HepG2 (cell line): ENCODE measurements at regions not wholly inside any gene's neighbourhood (a gene's known extent, or its start where the extent isn't known, plus 50 kb on each side); places are given as distances from the start of the nearest gene placed in this dataset.
A peak's percentile ranks its signal among the peaks of the same experiment; 100 is the strongest.

Experiments used
- ATAC-seq: fragments of 200-7000 bp; cut with Tn5 transposase; 3 replicates; pipeline ENCODE4 v1.9.1; 2020; ENCODE audit warnings: mild to moderate bottlenecking, moderate library complexity
- BruUV-seq: library from RNA; stranded (reverse); fragments of 400-500 nt; replicated peaks from 2 replicates; lab custom pipeline; 2021; lab: Mats Ljungman, UMichigan
- CTCF ChIA-PET: fragments of 300-600 bp; formaldehyde crosslinking; extraction: SDS; loops from one replicate; lab custom pipeline; 2021; ENCODE audit warnings: low total read pairs, inconsistent platforms, low intra/inter-chr PET ratio; lab: Yijun Ruan, JAX
- POLR2A ChIA-PET: fragments of 350-600 bp; sonication (Branson Sonifier 250); formaldehyde crosslinking; loops from one replicate; lab custom pipeline; 2020; ENCODE audit warnings: antibody characterized with exemption, inconsistent platforms; lab: Yijun Ruan, JAX
- DNase-seq: peaks from one replicate; pipeline ENCODE4 v3.0.0-alpha.2; 2015; ENCODE audit warnings: low spot score
- FAIRE-seq: peaks from 3 replicates; lab custom pipeline; 2011; peaks lifted over from hg19 to GRCh38; lab: Jason Lieb, UNC
- H2AFZ ChIP-seq: one replicate; pipeline ENCODE4 v1.6.1; 2011; ENCODE audit warnings: low read length, inconsistent platforms
- H3K27ac ChIP-seq: fragments of 300-600 bp; 3 replicates; pipeline ENCODE4 v1.8.0; 2011; ENCODE audit warnings: mixed run types, mild to moderate bottlenecking, mixed read lengths, low read length, inconsistent platforms; ENCODE audit not compliant: insufficient read depth; ENCODE audit errors: extremely low read length
- H3K27me3 ChIP-seq, 2 experiments: fragments of 200-600 bp in 1 of 2; 2 replicates in 1 of 2; 3 replicates in 1 of 2; pipeline versions ENCODE4 v1.6.0 to v1.8.0; 2011; ENCODE audit warnings: low read length in 2 of 2, mild to moderate bottlenecking in 2 of 2, moderate library complexity in 2 of 2, inconsistent platforms in 1 of 2; ENCODE audit not compliant: insufficient read depth in 2 of 2, control insufficient read depth in 1 of 2
- H3K36me3 ChIP-seq, 2 experiments: fragments of 200-600 bp in 1 of 2; replicated peaks in 1 of 2; 2 replicates in 1 of 2; 3 replicates in 1 of 2; pipeline versions ENCODE4 v1.5.1 to v1.8.0; 2011; ENCODE audit warnings: low read length in 2 of 2, inconsistent platforms in 1 of 2; ENCODE audit not compliant: insufficient read depth in 2 of 2, control insufficient read depth in 1 of 2
- H3K4me1 ChIP-seq: 2 replicates; pipeline ENCODE4 v1.5.1; 2012; ENCODE audit warnings: low read length, inconsistent platforms; ENCODE audit not compliant: insufficient read depth
- H3K4me2 ChIP-seq: 2 replicates; pipeline ENCODE4 v1.6.0; 2011; ENCODE audit warnings: low read depth, low read length, inconsistent platforms
- H3K4me3 ChIP-seq, 3 experiments: fragments of 200-600 bp in 1 of 3; sonication (generic), shearing (Covaris generic) in 1 of 3; replicated peaks in 1 of 3; 2 replicates each; pipeline ENCODE4 v1.5.1; 2011 to 2016; ENCODE audit warnings: low read length in 3 of 3, inconsistent platforms in 2 of 3, low read depth in 2 of 3, mild to moderate bottlenecking in 2 of 3, control low read depth in 1 of 3, mixed read lengths in 1 of 3; ENCODE audit not compliant: insufficient read depth in 1 of 3
- H3K79me2 ChIP-seq: one replicate; pipeline ENCODE4 v1.6.1; 2011; ENCODE audit warnings: low read length, inconsistent platforms; ENCODE audit not compliant: insufficient read depth
- H3K9ac ChIP-seq: 2 replicates; pipeline ENCODE4 v1.6.0; 2011; ENCODE audit warnings: mild to moderate bottlenecking, low read depth, low read length, inconsistent platforms; ENCODE audit not compliant: insufficient read depth
- H3K9me3 ChIP-seq: 2 replicates; pipeline ENCODE4 v1.5.1; 2012; ENCODE audit warnings: mild to moderate bottlenecking, low read length
- H4K20me1 ChIP-seq: 2 replicates; pipeline ENCODE4 v1.6.0; 2011; ENCODE audit warnings: inconsistent platforms, mild to moderate bottlenecking, low read length, moderate library complexity; ENCODE audit not compliant: insufficient read depth
- ATF4 ChIP-seq, 2 experiments: fragments of 450-650 bp in 1 of 2; sonication (generic) in 1 of 2; formaldehyde crosslinking; IDR thresholded peaks; 2 replicates each; pipeline versions ENCODE4 v1.5.0 to v1.8.0; 2020 to 2022; ENCODE audit warnings: mild to moderate bottlenecking in 1 of 2, missing genetic modification reagents in 1 of 2
- ATF7-NPFF ChIP-seq: sonication (generic); formaldehyde crosslinking; IDR thresholded peaks from 2 replicates; pipeline ENCODE4 v1.8.1; 2023; ENCODE audit warnings: mild to moderate bottlenecking, low read depth, missing genetic modification reagents, moderate library complexity
- HDAC1 ChIP-seq: sonication (generic); formaldehyde crosslinking; IDR thresholded peaks from 2 replicates; pipeline ENCODE4 v1.5.1; 2020; ENCODE audit warnings: mild to moderate bottlenecking, missing genetic modification reagents
- HNF4A ChIP-seq: sonication (generic); formaldehyde crosslinking; IDR thresholded peaks from 2 replicates; pipeline ENCODE4 v1.4.0; 2020; ENCODE audit warnings: missing genetic modification reagents
- MAF1 ChIP-seq: sonication (generic); formaldehyde crosslinking; IDR thresholded peaks from 2 replicates; pipeline ENCODE4 v1.5.0; 2020; ENCODE audit warnings: missing genetic modification reagents, borderline replicate concordance
- MIXL1 ChIP-seq: IDR thresholded peaks from 2 replicates; pipeline ENCODE4 v1.6.1; 2016
- ONECUT2 ChIP-seq: sonication (generic); formaldehyde crosslinking; IDR thresholded peaks from 2 replicates; pipeline ENCODE4 v1.4.0; 2020; ENCODE audit warnings: missing genetic modification reagents
- PPARG ChIP-seq: conservative IDR thresholded peaks from 2 replicates; pipeline ENCODE4 v1.6.1; 2016; ENCODE audit warnings: missing biosample characterization, missing genetic modification reagents
- TBX2 ChIP-seq: sonication (generic); formaldehyde crosslinking; IDR thresholded peaks from 2 replicates; pipeline ENCODE4 v1.5.0; 2020; ENCODE audit warnings: missing genetic modification reagents, mild to moderate bottlenecking, borderline replicate concordance
- TERF1 ChIP-seq: sonication (generic); formaldehyde crosslinking; IDR thresholded peaks from 2 replicates; pipeline ENCODE4 v1.8.0; 2022; ENCODE audit warnings: mild to moderate bottlenecking, missing genetic modification reagents, moderate library complexity
- ZBTB3 ChIP-seq: sonication (generic); formaldehyde crosslinking; IDR thresholded peaks from 2 replicates; pipeline ENCODE4 v1.4.0; 2020; ENCODE audit warnings: low read depth, mild to moderate bottlenecking, moderate library complexity, missing genetic modification reagents, borderline replicate concordance
- ZC3H13 ChIP-seq: sonication (generic); formaldehyde crosslinking; IDR thresholded peaks from 2 replicates; pipeline ENCODE4 v1.8.1; 2023; ENCODE audit warnings: mild to moderate bottlenecking, missing genetic modification reagents, moderate library complexity
- ZNF234 ChIP-seq: sonication (generic); formaldehyde crosslinking; conservative IDR thresholded peaks from 2 replicates; pipeline ENCODE4 v1.5.1; 2020; ENCODE audit warnings: mild to moderate bottlenecking, missing genetic modification reagents
- ZNF563 ChIP-seq: sonication (generic); formaldehyde crosslinking; IDR thresholded peaks from 2 replicates; pipeline ENCODE4 v1.8.0; 2022; ENCODE audit warnings: mild to moderate bottlenecking, moderate library complexity, missing genetic modification reagents
- ZNF850 ChIP-seq: sonication (generic); formaldehyde crosslinking; conservative IDR thresholded peaks from 2 replicates; pipeline ENCODE4 v1.9.0; 2021; ENCODE audit warnings: mild to moderate bottlenecking, missing genetic modification reagents
- WGBS: methylation state at CpG from one replicate; pipeline ENCODE4 v1.1.6; 2017; ENCODE audit warnings: low lambda C conversion rate; 5-methylcytosine and 5-hydroxymethylcytosine counted together
- in situ Hi-C: cut with HindIII; loops from 2 replicates; pipeline ENCODE4 v1.10.0; 2017; ENCODE audit warnings: low pct_unique_long_range_greater_than_20kb; ENCODE audit not compliant: extremely low pct_ligation_motif_present
- intact Hi-C: fragments of 100-400 bp; cut with micrococcal nuclease; formaldehyde crosslinking; loops from one replicate; pipeline ENCODE4 v1.10.0; 2022; ENCODE audit not compliant: unreplicated experiment
- TF ChIP-seq, protein P1 (sequence below): sonication (generic); formaldehyde crosslinking; IDR thresholded peaks from 2 replicates; pipeline ENCODE4 v1.5.1; 2020; ENCODE audit warnings: missing genetic modification reagents, mild to moderate bottlenecking, borderline replicate concordance
- TF ChIP-seq, protein P2 (sequence below): IDR thresholded peaks from 2 replicates; pipeline ENCODE4 v1.6.1; 2016; ENCODE audit warnings: missing genetic modification reagents, missing compliant biosample characterization

DNA sequence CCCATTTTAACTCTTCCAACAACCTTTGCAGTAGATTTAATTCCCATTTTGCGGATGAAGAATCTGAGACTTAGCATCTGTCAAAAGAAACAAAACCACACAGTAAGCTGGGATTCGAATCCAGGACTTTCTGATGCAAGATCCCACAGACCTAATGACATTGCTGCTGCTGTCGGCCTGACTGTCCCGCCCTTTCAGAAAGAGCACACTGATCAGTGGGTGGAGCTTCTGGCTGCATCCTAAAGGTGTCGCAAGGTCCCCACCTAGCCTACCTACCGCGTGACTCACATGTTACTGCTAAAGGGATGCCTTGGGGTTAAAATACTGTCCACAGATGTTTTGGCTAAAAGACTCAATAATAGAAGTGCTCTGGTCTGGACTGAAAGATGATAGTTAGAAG, 134.7 kb downstream of the EMX2 start:
- Histone ChIP-seq H3K9ac (no peak overlapping the region), H3K4me3 (no peak overlapping the region), H3K9me3 (no peaks in the 10 kb centered on the region), H3K4me1 (no peaks in the 10 kb centered on the region), H3K27ac (no peak overlapping the region), H3K27me3 (peaks cover 6 to 39% of the 10 kb centered on the region in 2 experiments), H3K4me2 (no peak overlapping the region), H3K79me2 (no peaks in the 10 kb centered on the region), H2AFZ (no peak overlapping the region), H4K20me1 (no peaks in the 10 kb centered on the region), H3K36me3 (no peaks in the 10 kb centered on the region)
- 9% methylated on average over 7 of the region's 7 CpGs for WGBS
- TF ChIP-seq, protein P1, sequence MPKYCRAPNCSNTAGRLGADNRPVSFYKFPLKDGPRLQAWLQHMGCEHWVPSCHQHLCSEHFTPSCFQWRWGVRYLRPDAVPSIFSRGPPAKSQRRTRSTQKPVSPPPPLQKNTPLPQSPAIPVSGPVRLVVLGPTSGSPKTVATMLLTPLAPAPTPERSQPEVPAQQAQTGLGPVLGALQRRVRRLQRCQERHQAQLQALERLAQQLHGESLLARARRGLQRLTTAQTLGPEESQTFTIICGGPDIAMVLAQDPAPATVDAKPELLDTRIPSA (CRISPR knock-in tag) = no peak
- peak in 1 of 2 experiments; percentile 55; a peak in 2 of 4 replicates for TF ChIP-seq ATF4 (CRISPR knock-in tag; IDR thresholded peaks at IDR 0.05)
- TF ChIP-seq, protein P2, sequence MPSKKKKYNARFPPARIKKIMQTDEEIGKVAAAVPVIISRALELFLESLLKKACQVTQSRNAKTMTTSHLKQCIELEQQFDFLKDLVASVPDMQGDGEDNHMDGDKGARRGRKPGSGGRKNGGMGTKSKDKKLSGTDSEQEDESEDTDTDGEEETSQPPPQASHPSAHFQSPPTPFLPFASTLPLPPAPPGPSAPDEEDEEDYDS (CRISPR knock-in tag) = no peak
- TF ChIP-seq ONECUT2 (CRISPR knock-in tag) = no peak
- peak; percentile 44; the same call in 1 of the 3 replicates for ATAC-seq
- no TSS peak for BruUV-seq
- intact Hi-C loops (no loop called here), in situ Hi-C loops (no loop called here)
- ChIA-PET CTCF (no interaction called here), POLR2A (no interaction called here)
- FAIRE-seq = no peak
- DNase-seq = no peak

GRCh38 chr10:117677890-117678500, 135.4 kb downstream of the EMX2 start:
- Histone ChIP-seq H3K9ac (no peak overlapping the region), H3K4me3 (no peak overlapping the region), H3K79me2 (no peaks in the 10 kb centered on the region), H3K27me3 (peaks cover 6 to 34% of the 10 kb centered on the region in 2 experiments), H3K27ac (no peak overlapping the region), H3K4me2 (no peak overlapping the region), H3K9me3 (no peaks in the 10 kb centered on the region), H2AFZ (no peak overlapping the region), H4K20me1 (no peaks in the 10 kb centered on the region), H3K36me3 (no peaks in the 10 kb centered on the region), H3K4me1 (no peaks in the 10 kb centered on the region)
- no peak for DNase-seq
- WGBS = 26% methylated on average over 6 of the region's 6 CpGs
- FAIRE-seq = no peak
- POLR2A ChIA-PET = no interaction called here
- BruUV-seq = no TSS peak
- ATAC-seq = no peak; the same call in 2 of the 3 replicates
- intact Hi-C loops (no loop called here), in situ Hi-C loops (no loop called here)
- CTCF ChIA-PET = no interaction called here
- no peak for TF ChIP-seq ZNF563 (CRISPR knock-in tag)
- TF ChIP-seq ZNF234 (CRISPR knock-in tag) = no peak
- TF ChIP-seq HNF4A = no peak
- TF ChIP-seq PPARG = no peak
- TF ChIP-seq ZNF850 = no peak
- TF ChIP-seq TERF1 = no peak
- TF ChIP-seq MAF1 (CRISPR knock-in tag) = no peak
- no peak for TF ChIP-seq ZBTB3 (CRISPR knock-in tag)
- no peak for TF ChIP-seq HDAC1
- TF ChIP-seq ATF7-NPFF (CRISPR knock-in tag) = no peak
- TF ChIP-seq MIXL1 (CRISPR knock-in tag) = no peak
- TF ChIP-seq TBX2 = no peak
- TF ChIP-seq ZC3H13 (CRISPR knock-in tag) = no peak
